MV-4-11 (cell line): ENCODE measurements at regions not wholly inside any gene's neighbourhood (a gene's known extent, or its start where the extent isn't known, plus 50 kb on each side); places are given as distances from the start of the nearest gene placed in this dataset.
A peak's percentile ranks its signal among the peaks of the same experiment; 100 is the strongest.

Source experiments
- DNase-seq: peaks from one replicate; lab custom pipeline; 2025; lab: John Stamatoyannopoulos, UW

- DNase-seq, result no peak
Measured at GRCh38 chr6:62670490-62671223, 384.6 kb upstream of the KHDRBS2 start.

GRCh38 chr6:62669831-62670230 lies 383.8 kb upstream of the KHDRBS2 start:
- DNase-seq, result no peak

GRCh38 chr6:62652692-62653328 lies 366.8 kb upstream of the KHDRBS2 start:
- DNase-seq, result peak; percentile 12

- no peak for DNase-seq
Measured at GRCh38 chr6:62645274-62645673, 359.2 kb upstream of the KHDRBS2 start.

GRCh38 chr6:62640749-62641148 lies 354.7 kb upstream of the KHDRBS2 start:
- DNase-seq, result no peak

DNA sequence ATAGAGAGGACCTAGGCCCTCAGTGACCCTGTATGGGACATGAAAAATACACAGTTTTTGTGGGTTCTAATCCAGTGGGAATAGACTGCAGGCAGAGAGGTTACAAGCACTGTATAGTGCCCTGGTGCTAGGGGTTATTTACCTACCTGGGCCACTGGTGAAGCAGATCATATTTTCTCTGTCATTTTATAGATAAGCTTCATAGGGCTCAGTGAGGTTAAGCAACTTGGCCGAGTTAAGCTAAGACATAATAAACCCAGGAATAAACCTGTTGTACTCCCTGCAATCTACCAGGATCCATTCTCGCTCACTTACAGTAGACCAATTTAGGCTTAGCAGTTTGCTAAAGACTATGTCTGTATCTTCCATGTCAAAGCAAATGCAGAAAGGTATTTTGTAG lies 340.6 kb upstream of the KHDRBS2 start:
- no peak for DNase-seq

DNA sequence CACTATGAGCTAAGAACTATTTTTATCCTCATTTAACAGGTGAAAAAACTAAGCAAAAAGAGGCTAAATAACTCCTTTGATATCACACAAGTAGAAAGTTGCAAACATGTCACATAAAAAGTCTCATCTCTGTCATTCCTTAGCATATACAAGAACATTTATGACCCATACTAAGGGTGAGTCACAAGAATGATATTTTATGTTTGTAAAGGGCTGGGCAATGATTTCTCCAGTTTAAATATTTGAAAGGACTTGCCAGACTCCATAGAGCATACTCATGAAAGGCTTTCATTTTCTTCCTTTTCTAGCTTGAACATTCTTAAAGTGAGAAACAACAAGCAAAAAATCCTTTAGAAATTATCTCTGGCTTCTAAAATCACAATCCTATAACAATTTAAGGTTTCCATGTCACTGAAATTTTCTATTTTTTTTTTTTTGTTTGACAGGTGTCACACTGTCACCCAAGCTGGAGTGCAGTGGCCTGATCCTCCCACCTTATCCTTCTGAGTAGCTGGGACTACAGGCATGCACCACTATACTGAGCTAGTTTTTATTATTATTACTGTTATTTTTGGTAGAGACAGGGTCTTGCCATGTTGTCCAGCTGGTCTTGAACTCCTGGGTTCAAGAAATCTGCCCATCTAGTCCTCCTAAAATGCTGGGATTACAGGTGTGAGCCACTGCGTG lies 338.0 kb upstream of the KHDRBS2 start:
- DNase-seq, result no peak

- DNase-seq, result no peak
Measured at GRCh38 chr6:62615366-62616015, 329.5 kb upstream of the KHDRBS2 start.

DNA sequence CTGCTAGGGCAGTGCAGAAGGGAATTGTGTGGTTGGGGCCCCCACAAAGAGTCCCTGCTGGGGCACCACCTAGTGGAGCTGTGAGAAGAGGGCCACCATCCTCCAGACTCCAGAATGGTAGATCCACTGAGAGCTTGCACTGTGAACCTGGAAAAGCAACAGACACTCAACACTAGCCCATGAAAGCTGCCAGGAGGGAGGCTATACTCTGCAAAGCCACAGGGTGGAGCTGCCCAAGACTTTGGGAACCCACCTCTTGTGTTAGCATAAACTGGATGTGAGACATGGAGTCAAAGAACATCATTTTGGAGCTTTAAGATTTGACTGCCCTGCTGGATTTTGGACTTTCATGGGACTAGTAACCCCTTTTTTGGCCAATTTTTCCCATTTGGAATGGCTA lies 328.4 kb upstream of the KHDRBS2 start:
- no peak for DNase-seq

- DNase-seq, result no peak
Measured at GRCh38 chr6:62613928-62614327, 327.9 kb upstream of the KHDRBS2 start.

DNA sequence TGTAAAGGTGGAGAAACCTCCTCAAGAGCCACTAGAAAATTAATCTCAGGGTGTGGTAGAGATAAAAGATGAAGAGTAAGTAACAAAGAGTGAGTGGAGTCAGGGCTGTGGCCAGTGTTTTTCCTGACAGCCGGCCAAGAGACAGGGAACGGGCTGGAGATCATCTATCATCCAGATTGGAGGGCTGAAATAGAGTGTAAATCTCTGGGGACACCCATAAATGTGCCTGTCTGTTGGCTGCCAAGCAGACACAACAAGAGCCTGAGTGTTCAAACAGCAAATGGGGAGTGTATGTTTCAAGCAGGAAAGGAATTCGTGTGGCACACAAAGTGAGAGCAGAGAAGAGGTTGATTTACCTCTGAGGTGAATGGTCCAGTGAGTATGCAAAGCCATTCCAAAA lies 326.4 kb upstream of the KHDRBS2 start:
- DNase-seq, result no peak

DNA sequence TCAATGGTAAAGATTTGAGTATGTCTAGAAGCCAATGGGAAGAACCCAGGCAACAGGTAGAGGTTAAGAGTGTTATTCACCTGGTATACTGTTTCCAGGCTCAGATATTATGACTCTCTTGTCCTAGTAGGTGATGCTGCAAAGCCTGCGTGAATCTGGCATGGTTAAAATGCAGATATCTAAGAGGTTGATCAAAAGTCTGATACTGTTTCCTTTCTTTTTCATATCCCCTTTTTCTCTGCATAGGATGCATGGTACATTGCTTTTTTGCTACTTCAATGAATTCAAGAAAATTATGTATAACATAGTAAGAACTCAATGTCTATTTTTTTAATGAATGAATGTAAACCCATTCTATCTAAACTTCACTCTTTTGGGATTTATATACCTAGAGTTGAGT lies 284.3 kb upstream of the KHDRBS2 start:
- DNase-seq, result no peak

DNA sequence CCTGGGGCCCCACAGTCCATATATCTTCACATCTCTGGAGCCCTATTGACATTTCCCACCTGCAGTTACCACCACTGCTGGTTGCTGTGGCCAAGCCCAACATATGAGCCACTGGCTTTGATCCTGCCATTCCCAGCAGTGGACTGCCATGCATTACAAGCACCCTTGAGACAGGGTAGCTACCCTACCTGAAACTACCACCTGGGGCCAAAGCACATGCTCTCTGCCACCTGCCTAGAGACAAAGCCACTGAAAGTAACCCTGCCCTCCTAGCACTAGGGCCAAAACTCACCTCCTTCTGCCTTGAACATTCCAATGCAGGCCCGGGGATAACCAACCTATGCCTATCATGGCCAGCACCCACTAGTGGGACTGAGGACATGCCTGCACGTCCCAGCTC lies 255.5 kb upstream of the KHDRBS2 start:
- DNase-seq, result no peak

DNA sequence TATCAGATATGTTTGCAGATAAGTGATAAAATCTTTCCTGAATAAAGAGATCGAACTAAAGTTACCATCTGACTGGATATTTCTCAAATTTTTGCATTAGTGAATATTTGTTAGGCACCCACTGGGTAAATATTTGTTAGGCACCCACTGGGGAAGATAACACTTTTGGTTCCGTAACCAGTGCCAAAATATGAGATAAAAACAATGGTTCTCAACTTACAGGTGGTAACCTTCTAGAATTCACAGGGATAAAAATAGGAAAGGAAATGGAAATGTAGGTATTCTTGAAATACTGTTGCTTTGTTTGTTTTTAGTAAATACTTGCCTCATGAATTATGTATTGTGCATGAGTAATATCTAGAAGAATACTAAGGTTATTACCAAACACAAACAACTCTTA lies 245.0 kb upstream of the KHDRBS2 start:
- no peak for DNase-seq

GRCh38 chr6:62528894-62529526 lies 243.0 kb upstream of the KHDRBS2 start:
- peak; percentile 93 for DNase-seq

DNA sequence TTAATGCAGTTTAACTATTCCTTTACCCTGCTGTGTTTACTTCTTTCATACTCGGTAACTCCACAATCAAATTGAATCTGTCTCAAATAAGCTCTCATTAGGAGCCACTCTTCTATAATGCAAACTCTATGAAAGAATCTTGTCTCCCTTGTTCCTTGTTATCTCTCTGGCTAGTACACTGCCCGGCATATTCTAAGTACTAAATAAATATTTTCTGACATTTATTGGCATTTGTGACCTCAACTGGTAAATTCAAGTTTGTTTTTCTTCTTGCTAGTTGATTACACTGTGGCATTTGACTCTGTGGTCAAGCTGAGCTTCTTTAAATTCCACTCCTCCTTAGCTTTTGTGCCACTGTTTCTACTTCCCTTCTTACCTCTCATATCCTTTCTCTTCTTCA lies 237.6 kb upstream of the KHDRBS2 start:
- DNase-seq, result peak; percentile 21

DNA sequence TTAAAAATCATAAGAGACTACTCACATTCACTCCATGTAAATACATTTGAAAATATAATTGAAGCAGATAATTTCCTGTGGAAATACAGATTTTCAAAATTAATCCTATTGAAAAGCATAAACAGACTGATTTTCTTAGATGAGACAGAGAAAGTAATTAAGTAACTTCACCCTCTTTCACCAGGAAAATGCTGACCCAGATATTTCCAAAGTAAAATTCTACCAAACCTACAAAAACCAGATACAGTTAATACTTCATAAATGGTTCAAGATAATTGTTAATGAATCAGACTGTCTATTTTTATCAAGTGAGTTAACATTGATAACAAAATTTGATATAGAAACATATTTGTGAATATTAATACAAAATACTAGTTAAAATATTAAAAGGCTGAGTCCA lies 233.5 kb upstream of the KHDRBS2 start:
- DNase-seq, result no peak

DNA sequence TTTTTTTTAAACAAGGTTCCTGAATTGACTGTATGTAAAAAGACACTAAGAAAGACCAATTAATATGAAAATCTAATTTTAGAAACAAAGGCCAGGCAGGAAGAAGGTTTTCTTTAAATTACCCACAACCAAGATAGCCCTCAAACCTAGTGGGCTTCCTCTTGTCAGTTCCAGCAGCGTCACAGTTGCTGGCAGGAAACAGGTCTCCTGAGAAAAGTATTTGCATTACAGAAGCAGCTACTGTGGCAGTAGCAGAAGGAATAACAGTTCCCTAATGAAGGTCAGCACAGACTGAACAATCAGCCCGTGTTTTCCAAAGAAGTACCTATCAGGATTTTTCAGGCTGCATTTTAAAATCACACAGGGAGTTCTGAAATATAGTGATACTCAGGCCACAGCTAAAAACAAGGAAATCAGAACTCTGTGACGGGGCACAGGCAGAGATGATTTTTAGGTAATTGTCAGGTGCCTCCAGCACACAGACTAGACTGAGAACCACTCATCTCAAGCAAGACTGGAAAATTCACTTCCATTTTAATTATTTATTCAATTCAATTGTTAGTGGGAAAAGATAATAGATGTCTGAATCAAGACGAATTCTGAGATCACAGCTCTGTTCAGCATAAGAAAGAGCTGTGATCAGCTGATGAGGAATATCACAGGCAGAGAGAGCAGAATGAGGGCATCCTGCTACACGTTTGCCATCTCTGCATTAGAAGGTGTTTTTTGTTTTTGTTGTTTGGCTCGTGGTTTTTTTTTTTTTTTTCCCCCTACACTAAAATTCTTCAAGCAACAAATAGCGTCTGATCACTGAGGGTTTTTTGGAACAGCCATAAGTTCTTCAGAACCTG lies 230.5 kb upstream of the KHDRBS2 start:
- peak; percentile 41 for DNase-seq

DNA sequence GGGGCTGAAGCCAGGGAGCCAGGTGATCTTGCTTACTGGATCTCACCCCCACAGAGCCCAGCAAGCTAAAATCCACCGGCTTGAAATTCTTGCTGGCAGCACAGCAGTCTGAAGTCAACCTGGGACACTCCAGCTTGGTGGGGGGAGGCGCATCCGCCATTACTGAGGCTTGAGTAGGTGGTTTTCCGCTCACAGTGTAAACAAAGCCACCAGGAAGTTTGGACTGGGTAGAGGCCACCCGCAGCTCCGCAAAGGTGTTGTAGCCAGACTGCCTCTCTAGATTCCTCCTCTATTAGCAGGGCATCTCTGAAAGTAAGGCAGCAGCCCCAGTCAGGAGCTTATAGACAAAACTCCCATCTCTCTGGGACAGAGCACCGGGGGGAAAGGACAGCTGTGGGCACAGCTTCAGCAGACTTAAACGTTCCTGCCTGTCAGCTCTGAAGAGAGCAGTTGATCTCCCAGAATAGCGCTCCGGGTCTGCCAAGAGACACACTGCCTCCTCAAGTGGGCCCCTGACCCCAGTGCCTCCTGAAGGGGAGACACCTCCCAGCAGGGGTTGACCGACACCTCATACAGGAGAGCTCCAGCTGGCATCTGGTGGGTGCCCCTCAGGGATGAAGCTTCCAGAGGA lies 206.3 kb upstream of the KHDRBS2 start:
- DNase-seq, result no peak

DNA sequence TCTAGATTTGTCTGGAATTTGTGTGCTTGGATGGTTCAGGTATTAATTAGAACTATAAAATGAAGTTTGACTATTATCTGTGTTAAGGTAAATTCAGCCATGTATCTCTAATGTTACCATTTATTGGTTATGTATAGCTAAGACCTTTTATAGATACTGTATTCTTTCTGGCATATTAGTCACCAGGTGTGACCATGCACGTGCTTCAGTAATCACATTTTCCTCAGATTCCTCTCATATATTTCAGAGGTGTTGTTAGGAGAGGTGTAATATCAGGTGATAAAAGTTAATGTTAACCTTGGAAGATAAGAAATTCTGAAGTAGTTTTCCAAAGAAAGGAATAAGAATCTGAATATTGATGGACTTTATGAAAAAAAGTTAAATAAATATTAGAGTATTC lies 194.5 kb upstream of the KHDRBS2 start:
- DNase-seq, result no peak

GRCh38 chr6:62479697-62480220 lies 193.7 kb upstream of the KHDRBS2 start:
- DNase-seq, result no peak
